GM18951 (cell line): ENCODE measurements at regions not wholly inside any gene's neighbourhood (a gene's known extent, or its start where the extent isn't known, plus 50 kb on each side); places are given as distances from the start of the nearest gene placed in this dataset.

Source experiments
- POLR2A ChIP-seq: IDR thresholded peaks from 4 replicates; pipeline ENCODE4 v1.6.1; 2011; ENCODE audit warnings: mild to moderate bottlenecking; ENCODE audit not compliant: insufficient read length, insufficient read depth; ENCODE audit errors: extremely low read depth
- in situ Hi-C: fragments of 300-500 bp; cut with MboI; formaldehyde crosslinking; loops from one replicate; pipeline ENCODE4 v1.12.0; 2022; ENCODE audit warnings: low sequenced_read_pairs, mixed read lengths, inconsistent platforms; ENCODE audit not compliant: unreplicated experiment

- in situ Hi-C loops = no loop called here
- TF ChIP-seq POLR2A = no peak
Observed at GRCh38 chr12:92020983-92021665, 124.5 kb downstream of the BTG1 start.

GRCh38 chr12:92019491-92020277 lies 126.0 kb downstream of the BTG1 start:
- in situ Hi-C loops = no loop called here

GRCh38 chr12:92012691-92013090 lies 133.0 kb downstream of the BTG1 start:
- no peak for TF ChIP-seq POLR2A
- in situ Hi-C loops = no loop called here

More at GRCh38 chr12:92019491-92020277, 126.0 kb downstream of the BTG1 start:
- TF ChIP-seq POLR2A = no peak

- in situ Hi-C loops = no loop called here
- TF ChIP-seq POLR2A = no peak
Observed at GRCh38 chr12:92010853-92011701, 134.6 kb downstream of the BTG1 start.

- in situ Hi-C loops = no loop called here
- no peak for TF ChIP-seq POLR2A
Observed at GRCh38 chr12:92010368-92010767, 135.3 kb downstream of the BTG1 start.

- no peak for TF ChIP-seq POLR2A
- in situ Hi-C loops = no loop called here
Observed at GRCh38 chr12:92008345-92008744, 137.3 kb downstream of the BTG1 start.

GRCh38 chr12:92007787-92008186 lies 137.9 kb downstream of the BTG1 start:
- TF ChIP-seq POLR2A = no peak
- in situ Hi-C loops = no loop called here

- TF ChIP-seq POLR2A = no peak
- in situ Hi-C loops = no loop called here
Observed at GRCh38 chr12:92003701-92004100, 141.9 kb downstream of the BTG1 start.

- TF ChIP-seq POLR2A = no peak
- in situ Hi-C loops = no loop called here
Observed at GRCh38 chr12:92002673-92003382, 142.8 kb downstream of the BTG1 start.

GRCh38 chr12:92002195-92002649 lies 143.4 kb downstream of the BTG1 start:
- no peak for TF ChIP-seq POLR2A
- in situ Hi-C loops = no loop called here

GRCh38 chr12:92000597-92000996 lies 145.0 kb downstream of the BTG1 start:
- in situ Hi-C loops = no loop called here
- TF ChIP-seq POLR2A = no peak

GRCh38 chr12:91999823-92000222 lies 145.8 kb downstream of the BTG1 start:
- in situ Hi-C loops = no loop called here
- no peak for TF ChIP-seq POLR2A
